Adrenal gland (tissue), 5 donors: ENCODE measurements at regions not wholly inside any gene's neighbourhood (a gene's known extent, or its start where the extent isn't known, plus 50 kb on each side); places are given as distances from the start of the nearest gene placed in this dataset.

ENCODE experiments used
- POLR2A ChIP-seq, 2 donors: fragments of 450-650 bp; IDR thresholded peaks; one replicate each; pipeline ENCODE4 v1.6.1; 2017; ENCODE audit warnings: antibody characterized with exemption in 2 of 2, mild to moderate bottlenecking in 2 of 2, moderate library complexity in 1 of 2
- TF ChIP-seq, protein P1 (sequence below), 6 experiments: fragments of 450-650 bp in 4 of 6; fragments of 200-600 bp in 2 of 6; sonication (generic) in 1 of 6; IDR thresholded peaks; 1 replicate in 5 of 6; 2 replicates in 1 of 6; pipeline versions ENCODE4 v1.5.1 to v1.8.0; 2016 to 2021; ENCODE audit warnings: antibody characterized with exemption in 6 of 6, mild to moderate bottlenecking in 2 of 6, moderate library complexity in 1 of 6
- donor health status: DM: no; HTN: no; CAD: no.

- TF ChIP-seq, protein P1, sequence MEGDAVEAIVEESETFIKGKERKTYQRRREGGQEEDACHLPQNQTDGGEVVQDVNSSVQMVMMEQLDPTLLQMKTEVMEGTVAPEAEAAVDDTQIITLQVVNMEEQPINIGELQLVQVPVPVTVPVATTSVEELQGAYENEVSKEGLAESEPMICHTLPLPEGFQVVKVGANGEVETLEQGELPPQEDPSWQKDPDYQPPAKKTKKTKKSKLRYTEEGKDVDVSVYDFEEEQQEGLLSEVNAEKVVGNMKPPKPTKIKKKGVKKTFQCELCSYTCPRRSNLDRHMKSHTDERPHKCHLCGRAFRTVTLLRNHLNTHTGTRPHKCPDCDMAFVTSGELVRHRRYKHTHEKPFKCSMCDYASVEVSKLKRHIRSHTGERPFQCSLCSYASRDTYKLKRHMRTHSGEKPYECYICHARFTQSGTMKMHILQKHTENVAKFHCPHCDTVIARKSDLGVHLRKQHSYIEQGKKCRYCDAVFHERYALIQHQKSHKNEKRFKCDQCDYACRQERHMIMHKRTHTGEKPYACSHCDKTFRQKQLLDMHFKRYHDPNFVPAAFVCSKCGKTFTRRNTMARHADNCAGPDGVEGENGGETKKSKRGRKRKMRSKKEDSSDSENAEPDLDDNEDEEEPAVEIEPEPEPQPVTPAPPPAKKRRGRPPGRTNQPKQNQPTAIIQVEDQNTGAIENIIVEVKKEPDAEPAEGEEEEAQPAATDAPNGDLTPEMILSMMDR (IDR thresholded peaks at IDR 0.05), result no peak
- TF ChIP-seq POLR2A (IDR thresholded peaks at IDR 0.05), result no peak
Observed at GRCh38 chr11:16421826-16422225, 65.5 kb upstream of the SOX6 start.
